ENCODE measurements at regions not wholly inside any gene's neighbourhood (a gene's known extent, or its start where the extent isn't known, plus 50 kb on each side); places are given as distances from the start of the nearest gene placed in this dataset.
"Not testable (repeated sequence)": the region's sequence is repeated elsewhere in the genome, so short reads cannot be mapped to it uniquely, and the experiment has no call there.

DNA sequence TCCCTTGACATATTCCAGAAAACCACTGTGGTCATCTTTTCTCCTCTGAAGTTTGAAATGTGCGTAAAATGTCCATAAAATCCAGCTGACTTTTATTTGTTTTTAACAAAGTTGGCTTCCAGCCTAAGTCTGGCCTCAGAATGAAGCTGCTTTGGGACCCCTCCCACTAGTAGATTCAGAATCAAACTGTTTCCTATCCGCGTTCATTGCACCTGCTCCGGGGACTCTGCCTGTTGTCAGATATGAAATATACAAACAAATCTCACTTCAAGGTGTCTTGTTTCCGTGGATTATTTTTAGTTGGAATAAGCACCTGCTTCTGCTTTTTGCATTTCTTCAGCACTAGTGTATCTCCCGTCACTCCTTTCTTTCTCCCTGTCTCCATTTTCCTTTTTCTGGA lies 115.7 kb upstream of the FHL2 start:
- H3K4me3 Mint-ChIP-seq: no peak overlapping the region
- no peaks in the 10 kb centered on the region for H3K36me3 Mint-ChIP-seq (ENCODE audit: low read depth)
- H3K27ac Mint-ChIP-seq: no peak overlapping the region
- H3K27me3 Mint-ChIP-seq (ENCODE audit: low read depth, poor library complexity): peaks cover 14% of the 10 kb centered on the region
- no peaks in the 10 kb centered on the region for H3K9me3 Mint-ChIP-seq
- H3K4me1 Mint-ChIP-seq: peaks cover 19% of the 10 kb centered on the region
- no peak for DNase-seq
- no peak for TF ChIP-seq CTCF (IDR thresholded peaks at IDR 0.05)

GRCh38 chr2:105510761-105511528 lies 112.1 kb upstream of the FHL2 start:
- Mint-ChIP-seq H3K36me3 (ENCODE audit: low read depth) (no peaks in the 10 kb centered on the region), H3K27me3 (ENCODE audit: low read depth, poor library complexity) (peaks cover 11% of the 10 kb centered on the region), H3K4me1 (peaks cover 13% of the 10 kb centered on the region), H3K4me3 (no peak overlapping the region), H3K9me3 (no peaks in the 10 kb centered on the region), H3K27ac (no peak overlapping the region)
- no peak for TF ChIP-seq CTCF (IDR thresholded peaks at IDR 0.05)
- DNase-seq: no peak

GRCh38 chr2:105509269-105510086 lies 110.6 kb upstream of the FHL2 start:
- no peak overlapping the region for H3K4me3 Mint-ChIP-seq
- TF ChIP-seq CTCF (IDR thresholded peaks at IDR 0.05): no peak
- H3K9me3 Mint-ChIP-seq: no peaks in the 10 kb centered on the region
- DNase-seq: no peak
- peaks cover 8% of the 10 kb centered on the region for H3K27me3 Mint-ChIP-seq (ENCODE audit: low read depth, poor library complexity)
- H3K27ac Mint-ChIP-seq: no peak overlapping the region
- H3K4me1 Mint-ChIP-seq: peaks cover 15% of the 10 kb centered on the region
- no peaks in the 10 kb centered on the region for H3K36me3 Mint-ChIP-seq (ENCODE audit: low read depth)

GRCh38 chr2:105506860-105507259 lies 108.0 kb upstream of the FHL2 start:
- not testable (repeated sequence) for H3K27me3 Mint-ChIP-seq (ENCODE audit: low read depth, poor library complexity)

DNA sequence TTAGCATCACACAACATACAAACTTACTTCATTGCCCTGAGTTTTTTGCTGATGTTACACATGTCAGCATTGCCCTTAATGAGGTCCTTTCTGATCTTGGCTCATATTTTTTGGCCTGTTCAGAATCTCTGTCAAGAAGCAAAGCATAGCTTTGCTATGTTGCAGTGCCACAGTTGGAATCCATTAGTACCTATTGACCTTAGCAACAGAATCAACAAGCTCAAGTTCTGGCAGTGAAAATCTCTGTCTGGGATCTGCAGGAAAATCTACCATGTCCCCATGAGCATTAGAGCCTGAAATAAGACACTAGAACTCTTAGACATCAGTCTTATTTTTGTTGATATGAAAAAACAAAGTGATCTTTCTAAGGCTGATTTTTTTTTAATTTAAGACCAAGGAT lies 105.6 kb upstream of the FHL2 start:
- H3K4me1 Mint-ChIP-seq: peaks cover 9% of the 10 kb centered on the region
- H3K4me3 Mint-ChIP-seq: no peak overlapping the region
- no peaks in the 10 kb centered on the region for H3K36me3 Mint-ChIP-seq (ENCODE audit: low read depth)
- peaks cover 23% of the 10 kb centered on the region for H3K9me3 Mint-ChIP-seq
- no peak for TF ChIP-seq CTCF (IDR thresholded peaks at IDR 0.05)
- H3K27ac Mint-ChIP-seq: no peak overlapping the region
- peaks cover 4% of the 10 kb centered on the region for H3K27me3 Mint-ChIP-seq (ENCODE audit: low read depth, poor library complexity)
- no peak for DNase-seq

More at GRCh38 chr2:105506860-105507259, 108.0 kb upstream of the FHL2 start:
- H3K36me3 Mint-ChIP-seq (ENCODE audit: low read depth); H3K4me3 Mint-ChIP-seq; DNase-seq; H3K27ac Mint-ChIP-seq: not testable (repeated sequence)
- Mint-ChIP-seq H3K9me3 (peaks cover 11% of the 10 kb centered on the region), H3K4me1 (peaks cover 17% of the 10 kb centered on the region)

DNA sequence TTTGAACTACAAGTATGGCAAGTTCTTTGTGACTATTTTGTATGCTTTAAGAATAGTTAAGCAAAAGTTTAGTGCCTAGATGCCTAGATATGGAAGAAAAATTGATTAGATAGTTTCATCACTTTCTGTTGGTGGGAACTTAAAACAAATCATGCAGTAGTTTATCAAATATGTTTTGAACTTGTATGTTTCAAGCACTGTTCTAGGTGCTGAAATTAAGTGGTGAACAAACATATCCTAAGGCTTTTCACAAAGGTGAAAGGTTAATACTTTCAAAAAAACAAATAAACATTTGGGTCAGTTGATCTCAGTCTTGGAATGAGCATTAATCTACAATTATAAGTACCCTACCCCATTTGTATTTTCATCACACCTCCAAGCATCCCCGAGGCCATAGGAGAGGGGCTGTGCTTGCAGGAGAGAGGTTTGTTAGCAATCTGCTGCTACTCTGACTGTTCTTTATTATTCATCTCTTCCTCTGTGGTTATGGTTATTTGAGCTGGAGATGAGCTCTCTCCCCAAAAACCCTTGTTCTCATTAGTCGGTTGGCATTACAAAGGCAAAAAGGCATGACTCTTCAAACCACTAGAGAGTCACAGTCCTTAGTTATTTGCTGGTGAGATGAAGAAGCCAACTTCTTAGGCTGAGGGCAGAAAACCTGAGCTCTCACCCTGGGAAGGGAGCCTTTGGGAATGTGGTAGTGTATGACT lies 103.9 kb upstream of the FHL2 start:
- no peak overlapping the region for H3K4me3 Mint-ChIP-seq
- H3K27me3 Mint-ChIP-seq (ENCODE audit: low read depth, poor library complexity): peaks cover 7% of the 10 kb centered on the region
- no peak for DNase-seq

More for the DNA sequence above, 103.9 kb upstream of the FHL2 start:
- Mint-ChIP-seq H3K9me3 (peaks cover 23% of the 10 kb centered on the region), H3K36me3 (ENCODE audit: low read depth) (no peaks in the 10 kb centered on the region), H3K27ac (no peak overlapping the region), H3K4me1 (peaks cover 9% of the 10 kb centered on the region)
- TF ChIP-seq CTCF (IDR thresholded peaks at IDR 0.05): no peak

Measured in nephron progenitor cell (in vitro differentiated cells).